ENCODE measurements at regions not wholly inside any gene's neighbourhood (a gene's known extent, or its start where the extent isn't known, plus 50 kb on each side); places are given as distances from the start of the nearest gene placed in this dataset.
A peak's percentile ranks its signal among the peaks of the same experiment; 100 is the strongest.

GRCh38 chr19:29401712-29402421 is 123.9 kb upstream of the VSTM2B start:
- TF ChIP-seq JUND (IDR thresholded peaks at IDR 0.05; ENCODE audit: low read depth): no peak
- in situ Hi-C loops (cut with HindIII; ENCODE audit: low pct_unique_long_range_greater_than_20kb, low sequenced_read_pairs): no loop called here
- DNase-seq (ENCODE audit: low read depth in 1 of 2, low spot score in 1 of 2): no peak

- TF ChIP-seq JUND (IDR thresholded peaks at IDR 0.05; ENCODE audit: low read depth): no peak
- in situ Hi-C loops (cut with HindIII; ENCODE audit: low pct_unique_long_range_greater_than_20kb, low sequenced_read_pairs): no loop called here
- DNase-seq (ENCODE audit: low read depth in 1 of 2, low spot score in 1 of 2): no peak
Measured at GRCh38 chr19:29402563-29402962, 123.2 kb upstream of the VSTM2B start.

GRCh38 chr19:29404015-29404414 is 121.8 kb upstream of the VSTM2B start:
- TF ChIP-seq JUND (IDR thresholded peaks at IDR 0.05; ENCODE audit: low read depth): no peak
- in situ Hi-C loops (cut with HindIII; ENCODE audit: low pct_unique_long_range_greater_than_20kb, low sequenced_read_pairs): no loop called here
- DNase-seq (ENCODE audit: low read depth in 1 of 2, low spot score in 1 of 2): no peak

GRCh38 chr19:29404951-29405727 is 120.7 kb upstream of the VSTM2B start:
- peak; percentile 76 to 91 for DNase-seq (ENCODE audit: low read depth in 1 of 2, low spot score in 1 of 2)
- no peak for TF ChIP-seq JUND (IDR thresholded peaks at IDR 0.05; ENCODE audit: low read depth)
- in situ Hi-C loops (cut with HindIII; ENCODE audit: low pct_unique_long_range_greater_than_20kb, low sequenced_read_pairs): no loop called here

- in situ Hi-C loops (cut with HindIII; ENCODE audit: low pct_unique_long_range_greater_than_20kb, low sequenced_read_pairs): no loop called here
- no peak for DNase-seq (ENCODE audit: low read depth in 1 of 2, low spot score in 1 of 2)
- no peak for TF ChIP-seq JUND (IDR thresholded peaks at IDR 0.05; ENCODE audit: low read depth)
Measured at GRCh38 chr19:29405728-29405995, 120.1 kb upstream of the VSTM2B start.

- DNase-seq (ENCODE audit: low read depth in 1 of 2, low spot score in 1 of 2): no peak
- TF ChIP-seq JUND (IDR thresholded peaks at IDR 0.05; ENCODE audit: low read depth): no peak
- in situ Hi-C loops (cut with HindIII; ENCODE audit: low pct_unique_long_range_greater_than_20kb, low sequenced_read_pairs): no loop called here
Measured at GRCh38 chr19:29409076-29409862, 116.5 kb upstream of the VSTM2B start.

GRCh38 chr19:29410601-29411000 is 115.2 kb upstream of the VSTM2B start:
- TF ChIP-seq JUND (IDR thresholded peaks at IDR 0.05; ENCODE audit: low read depth): no peak
- in situ Hi-C loops (cut with HindIII; ENCODE audit: low pct_unique_long_range_greater_than_20kb, low sequenced_read_pairs): no loop called here
- DNase-seq (ENCODE audit: low read depth in 1 of 2, low spot score in 1 of 2): no peak

- DNase-seq (ENCODE audit: low read depth in 1 of 2, low spot score in 1 of 2): no peak
- in situ Hi-C loops (cut with HindIII; ENCODE audit: low pct_unique_long_range_greater_than_20kb, low sequenced_read_pairs): no loop called here
- TF ChIP-seq JUND (IDR thresholded peaks at IDR 0.05; ENCODE audit: low read depth): no peak
Measured at GRCh38 chr19:29411113-29411581, 114.6 kb upstream of the VSTM2B start.

- TF ChIP-seq JUND (IDR thresholded peaks at IDR 0.05; ENCODE audit: low read depth): no peak
- in situ Hi-C loops (cut with HindIII; ENCODE audit: low pct_unique_long_range_greater_than_20kb, low sequenced_read_pairs): no loop called here
- DNase-seq (ENCODE audit: low read depth in 1 of 2, low spot score in 1 of 2): no peak
Measured at GRCh38 chr19:29413435-29413834, 112.4 kb upstream of the VSTM2B start.

GRCh38 chr19:29415507-29415906 is 110.3 kb upstream of the VSTM2B start:
- in situ Hi-C loops (cut with HindIII; ENCODE audit: low pct_unique_long_range_greater_than_20kb, low sequenced_read_pairs): no loop called here
- DNase-seq (ENCODE audit: low read depth in 1 of 2, low spot score in 1 of 2): peak in 1 of 2 experiments; percentile 53

GRCh38 chr19:29417048-29417447 is 108.7 kb upstream of the VSTM2B start:
- in situ Hi-C loops (cut with HindIII; ENCODE audit: low pct_unique_long_range_greater_than_20kb, low sequenced_read_pairs): no loop called here
- no peak for TF ChIP-seq JUND (IDR thresholded peaks at IDR 0.05; ENCODE audit: low read depth)
- no peak for DNase-seq (ENCODE audit: low read depth in 1 of 2, low spot score in 1 of 2)

More at GRCh38 chr19:29415507-29415906, 110.3 kb upstream of the VSTM2B start:
- no peak for TF ChIP-seq JUND (IDR thresholded peaks at IDR 0.05; ENCODE audit: low read depth)

GRCh38 chr19:29418201-29418600 is 107.6 kb upstream of the VSTM2B start:
- DNase-seq (ENCODE audit: low read depth in 1 of 2, low spot score in 1 of 2): no peak
- in situ Hi-C loops (cut with HindIII; ENCODE audit: low pct_unique_long_range_greater_than_20kb, low sequenced_read_pairs): no loop called here
- no peak for TF ChIP-seq JUND (IDR thresholded peaks at IDR 0.05; ENCODE audit: low read depth)

GRCh38 chr19:29420065-29420464 is 105.7 kb upstream of the VSTM2B start:
- DNase-seq (ENCODE audit: low read depth in 1 of 2, low spot score in 1 of 2): no peak
- in situ Hi-C loops (cut with HindIII; ENCODE audit: low pct_unique_long_range_greater_than_20kb, low sequenced_read_pairs): no loop called here
- no peak for TF ChIP-seq JUND (IDR thresholded peaks at IDR 0.05; ENCODE audit: low read depth)

Data from T47D (cell line).